HG03565 (cell line): ENCODE measurements at regions not wholly inside any gene's neighbourhood (a gene's known extent, or its start where the extent isn't known, plus 50 kb on each side); places are given as distances from the start of the nearest gene placed in this dataset.
"Not testable (repeated sequence)": the region's sequence is repeated elsewhere in the genome, so short reads cannot be mapped to it uniquely, and the experiment has no call there.

Source experiments
- ATAC-seq: cut with Tn5 transposase; IDR thresholded peaks from one replicate; pipeline ENCODE4 v1.9.1; 2021; ENCODE audit warnings: mild to moderate bottlenecking, moderate library complexity; ENCODE audit not compliant: unreplicated experiment

- ATAC-seq: no peak
These were observed 136.3 kb upstream of the ESR1 start for GRCh38 chr6:151671195-151671594.

- no peak for ATAC-seq
These were observed 132.9 kb upstream of the ESR1 start for GRCh38 chr6:151674578-151674977.

DNA sequence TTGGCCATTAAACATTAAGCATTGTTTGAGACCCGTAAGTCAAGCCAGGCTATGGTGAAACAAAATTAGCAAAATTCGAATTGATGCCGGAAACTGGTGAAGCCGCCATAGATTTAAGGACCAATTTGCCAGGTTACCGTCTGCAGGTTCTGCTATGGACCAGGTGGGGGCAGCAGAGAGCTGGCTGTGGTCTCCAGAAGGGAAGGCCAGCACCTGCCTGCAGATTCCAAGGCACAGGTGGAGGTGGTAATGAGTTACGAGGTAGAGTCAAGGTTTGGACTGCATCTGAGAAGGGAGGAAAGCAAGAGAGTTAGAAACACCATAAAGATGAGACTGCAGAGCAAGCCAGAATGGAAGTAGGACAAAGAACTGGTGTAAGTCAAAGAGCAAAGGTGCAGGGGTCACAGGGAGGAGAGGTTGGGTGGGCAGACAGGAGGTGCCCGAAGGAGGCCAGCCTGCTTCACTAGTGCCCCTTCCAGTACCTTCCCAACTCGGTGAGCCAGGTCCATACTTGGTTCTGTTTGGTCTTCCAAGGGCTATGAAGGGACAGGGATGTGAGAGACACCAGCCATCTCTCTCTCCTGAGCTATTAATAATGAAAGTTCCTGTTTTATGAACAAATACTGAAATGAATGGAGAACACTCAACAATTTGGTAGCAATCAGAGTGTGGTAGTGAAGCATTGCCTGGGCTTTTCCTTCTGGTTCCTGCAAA, 131.6 kb upstream of the ESR1 start:
- peak; percentile 92 for ATAC-seq

GRCh38 chr6:151676460-151676945, 131.0 kb upstream of the ESR1 start:
- no peak for ATAC-seq

GRCh38 chr6:151677404-151677803, 130.1 kb upstream of the ESR1 start:
- no peak for ATAC-seq

DNA sequence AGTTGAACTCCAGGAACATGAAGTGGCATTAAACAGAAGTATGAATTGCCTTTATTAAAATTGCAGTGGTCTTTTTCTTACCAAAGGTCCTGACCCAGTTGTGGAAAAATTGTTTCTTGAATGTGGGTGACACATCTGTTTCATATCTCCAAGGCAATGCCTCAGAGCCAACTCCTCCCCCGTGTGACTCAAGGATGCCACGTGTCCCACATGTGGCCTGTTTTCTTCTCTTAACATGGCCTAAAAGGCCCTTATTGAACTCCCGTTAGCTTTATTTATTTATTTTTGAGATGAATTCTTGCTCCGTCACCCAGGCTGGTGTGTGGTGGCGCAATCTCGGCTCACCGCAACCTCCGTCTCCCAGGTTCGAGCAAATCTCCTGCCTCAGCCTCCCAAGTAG, 128.4 kb upstream of the ESR1 start:
- ATAC-seq: no peak

DNA sequence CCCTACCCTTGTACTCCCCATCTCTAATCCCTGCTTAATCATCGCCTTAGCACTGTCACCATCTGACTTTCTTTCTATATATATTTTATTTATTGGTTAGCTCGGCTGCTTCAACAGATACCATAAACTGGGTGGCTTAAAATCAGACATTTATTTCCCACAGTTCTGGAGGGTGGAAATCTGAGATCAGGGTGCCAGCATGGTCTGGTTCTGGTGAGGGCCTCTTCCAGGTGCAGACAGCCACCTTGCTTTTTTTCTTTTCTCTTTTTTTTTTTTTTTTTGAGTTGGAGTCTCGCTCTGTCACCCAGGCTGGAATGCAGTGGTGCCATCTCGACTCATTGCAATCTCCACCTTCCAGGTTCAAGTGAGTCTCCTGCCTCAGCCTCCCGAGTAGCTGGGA, 127.5 kb upstream of the ESR1 start:
- no peak for ATAC-seq

DNA sequence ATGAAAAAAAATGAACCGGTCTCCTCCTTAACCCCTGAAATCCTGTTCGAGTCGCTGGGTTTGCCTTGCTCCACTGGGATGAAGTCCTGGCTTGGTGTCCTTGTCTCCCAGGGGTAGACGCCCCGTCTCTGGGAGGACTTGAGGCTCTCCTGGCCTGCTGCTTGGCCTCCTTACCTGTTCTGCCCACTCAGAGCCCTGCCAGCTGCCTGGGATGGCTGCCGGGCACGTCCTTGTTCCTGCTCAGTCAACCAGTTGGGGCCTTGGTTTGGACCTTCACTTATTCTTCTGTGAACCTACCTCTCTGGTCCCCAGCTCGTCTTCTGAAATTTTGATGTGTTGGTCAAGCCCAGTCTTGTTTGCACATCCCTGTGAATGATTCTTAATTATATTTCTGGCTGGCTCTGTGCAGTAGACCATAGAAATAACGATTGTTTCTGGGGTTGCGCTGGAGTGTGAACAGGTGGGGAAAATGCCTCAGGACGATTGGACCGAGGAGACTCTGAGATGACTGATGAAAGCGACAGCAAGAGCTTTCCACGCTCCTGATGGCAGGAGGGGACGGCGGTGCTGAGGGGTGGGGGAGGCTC, 126.5 kb upstream of the ESR1 start:
- no peak for ATAC-seq

- ATAC-seq: no peak
These were observed 125.9 kb upstream of the ESR1 start for GRCh38 chr6:151681433-151682059.

GRCh38 chr6:151682251-151682650, 125.2 kb upstream of the ESR1 start:
- no peak for ATAC-seq

DNA sequence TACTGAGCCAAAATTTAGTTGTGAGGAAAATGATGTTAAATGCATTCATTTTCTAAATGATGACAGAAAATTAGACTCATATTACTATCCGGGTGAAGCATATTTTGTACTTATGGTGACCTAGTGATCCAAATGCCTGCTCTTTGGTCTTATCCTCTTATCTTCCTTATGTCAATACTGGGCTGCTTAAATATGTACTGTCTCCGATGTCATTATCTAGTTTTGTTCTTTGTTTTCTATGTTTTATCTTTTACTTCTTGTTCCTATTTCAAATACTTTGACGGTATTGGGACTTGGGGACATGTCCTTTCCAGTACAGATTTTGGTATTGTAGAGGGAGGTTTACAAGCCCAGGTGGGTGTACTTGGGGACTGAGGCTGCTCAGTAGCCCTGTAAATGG, 124.6 kb upstream of the ESR1 start:
- no peak for ATAC-seq

DNA sequence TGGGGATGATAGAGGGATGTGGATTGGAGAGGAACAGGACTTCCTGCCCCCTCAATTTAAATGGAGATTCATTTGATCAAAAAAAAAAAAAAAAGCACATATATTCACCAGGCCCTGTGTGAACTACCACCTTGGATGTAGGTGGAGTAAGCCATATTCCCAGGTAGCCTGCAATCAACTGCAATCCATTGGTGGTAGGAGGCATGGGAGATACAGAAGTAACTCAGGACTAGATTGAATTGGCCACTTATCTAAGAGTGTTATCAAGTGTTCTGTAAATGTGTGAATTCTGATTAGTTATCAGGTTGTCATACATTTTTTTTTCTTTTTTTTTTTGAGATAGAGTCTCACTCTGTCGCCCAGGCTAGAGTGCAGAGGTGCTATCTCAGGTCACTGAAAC, 124.1 kb upstream of the ESR1 start:
- no peak for ATAC-seq

DNA sequence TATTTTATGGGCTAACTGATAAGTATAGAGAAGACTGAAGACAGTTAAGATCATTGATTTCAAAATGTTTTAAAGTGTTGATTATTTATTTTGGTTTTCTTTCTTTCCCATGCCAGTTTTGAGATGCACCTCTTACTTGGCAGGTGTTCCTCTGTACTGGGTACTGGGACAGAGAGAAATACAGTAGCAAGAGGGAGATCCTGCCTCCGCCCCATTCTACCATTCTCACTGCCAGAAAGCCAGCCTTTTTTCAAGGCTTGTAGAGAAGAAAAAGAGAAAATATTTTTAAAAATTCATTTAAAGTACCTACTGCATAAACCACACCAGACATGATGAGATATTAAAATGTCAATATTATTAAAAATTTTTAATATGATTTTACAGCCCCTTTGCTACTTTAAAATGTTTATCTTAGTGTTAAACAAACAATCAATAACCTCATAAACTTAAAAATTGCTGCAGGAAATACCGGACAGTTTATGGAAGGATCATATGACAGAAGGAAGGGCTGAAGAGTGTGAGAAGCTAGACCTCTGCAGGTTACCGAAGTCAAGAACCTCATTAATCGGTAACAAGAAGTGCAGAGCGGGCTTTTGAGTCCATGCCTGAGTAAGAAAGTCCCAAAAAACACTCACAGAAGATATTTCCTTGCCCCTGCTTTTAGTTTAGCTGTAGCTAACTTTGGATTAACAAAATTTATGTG, 117.8 kb upstream of the ESR1 start:
- ATAC-seq: no peak

DNA sequence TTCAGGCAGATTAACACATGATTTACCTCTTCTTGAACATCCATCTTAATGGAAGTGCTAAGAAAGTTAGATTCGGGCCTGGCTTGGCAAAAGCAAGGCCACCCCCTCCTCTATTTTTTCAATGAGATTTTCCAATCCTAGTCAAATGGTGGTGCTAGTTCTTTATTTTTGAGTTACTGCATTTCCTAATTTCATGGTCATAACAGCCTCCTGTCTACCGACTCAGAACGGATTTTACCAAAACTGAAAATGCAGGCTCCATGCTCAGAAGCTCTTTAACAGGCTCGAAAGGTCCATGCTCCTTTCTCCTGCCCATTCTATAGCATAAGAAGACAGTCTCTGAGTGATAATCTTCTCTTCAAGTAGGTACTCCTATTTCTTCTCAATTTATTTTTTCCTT, 117.2 kb upstream of the ESR1 start:
- ATAC-seq: no peak

DNA sequence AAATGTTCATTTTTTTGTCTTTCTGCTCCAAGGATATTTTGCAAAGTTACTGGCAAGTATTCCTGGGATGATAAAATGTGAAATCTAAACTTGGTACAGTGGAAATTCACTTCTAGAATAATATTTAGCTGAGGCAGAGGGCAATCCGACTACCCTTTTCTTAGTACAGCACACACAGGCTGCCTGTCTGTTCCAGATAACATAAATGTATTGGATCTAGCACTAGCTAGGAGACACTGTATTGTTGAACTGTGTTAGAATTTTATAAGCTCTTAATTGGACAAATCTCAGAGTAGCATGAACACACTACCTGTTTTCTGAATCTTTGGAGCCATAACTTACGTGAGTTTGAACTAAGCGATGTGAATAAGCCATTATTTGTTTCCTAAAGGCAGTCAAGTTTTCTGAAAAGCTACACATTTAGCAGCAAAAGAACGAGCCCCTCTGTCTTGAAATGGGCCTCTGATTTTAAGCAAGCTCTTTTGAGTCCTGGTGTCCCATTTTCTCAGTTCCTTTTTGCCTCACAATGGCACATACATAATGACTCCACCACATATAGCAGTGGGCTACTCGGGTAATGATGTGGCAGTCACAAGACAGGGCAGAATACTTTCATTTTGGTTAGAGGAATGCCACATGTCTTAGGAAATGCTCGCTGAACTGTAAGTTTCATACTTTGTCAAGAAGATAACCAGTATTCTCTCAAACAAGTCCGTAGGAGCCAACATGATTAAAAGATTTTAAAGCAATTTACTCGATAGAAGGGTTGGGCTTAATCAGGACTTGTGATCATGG, 116.5 kb upstream of the ESR1 start:
- peak; percentile 98 for ATAC-seq

DNA sequence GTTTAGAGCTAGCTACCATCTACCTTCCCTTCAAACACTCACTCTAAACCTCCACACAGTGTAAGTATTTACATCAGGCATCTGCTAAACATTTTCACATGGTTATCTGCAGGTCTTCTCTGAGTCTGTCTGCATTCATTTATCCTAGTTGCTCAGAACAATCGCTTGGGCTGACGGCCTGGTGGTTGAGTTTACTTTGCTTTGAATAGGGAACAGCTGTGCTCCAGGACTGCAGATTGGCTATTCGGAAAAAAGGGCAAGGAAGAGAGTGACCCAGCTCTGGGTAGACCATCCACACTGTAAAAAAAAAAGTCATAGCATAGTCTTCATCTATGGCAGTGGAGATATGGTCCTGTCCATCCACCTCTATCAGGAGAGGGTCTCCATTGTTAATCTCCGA, 115.3 kb upstream of the ESR1 start:
- no peak for ATAC-seq

GRCh38 chr6:151693366-151693765, 114.1 kb upstream of the ESR1 start:
- ATAC-seq: no peak

GRCh38 chr6:151695156-151695555, 112.3 kb upstream of the ESR1 start:
- ATAC-seq: no peak

DNA sequence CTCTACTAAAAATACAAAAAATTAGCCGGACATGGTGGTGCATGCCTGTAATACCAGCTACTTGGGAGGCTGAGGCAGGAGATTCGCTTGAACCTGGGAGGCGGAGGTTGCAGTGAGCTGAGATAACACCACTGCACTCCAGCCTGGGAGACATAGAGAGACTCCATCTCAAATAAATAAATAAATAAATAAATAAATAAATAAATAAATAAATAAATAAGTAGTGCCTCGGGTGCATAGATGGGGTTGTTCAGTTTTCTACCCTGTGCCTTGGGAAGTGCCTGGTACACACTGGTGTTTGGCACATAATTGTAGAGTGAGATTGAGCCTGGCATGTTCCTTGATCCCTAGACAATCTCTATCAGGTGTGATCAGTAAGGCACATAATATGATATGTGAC, 111.2 kb upstream of the ESR1 start:
- not testable (repeated sequence) for ATAC-seq

DNA sequence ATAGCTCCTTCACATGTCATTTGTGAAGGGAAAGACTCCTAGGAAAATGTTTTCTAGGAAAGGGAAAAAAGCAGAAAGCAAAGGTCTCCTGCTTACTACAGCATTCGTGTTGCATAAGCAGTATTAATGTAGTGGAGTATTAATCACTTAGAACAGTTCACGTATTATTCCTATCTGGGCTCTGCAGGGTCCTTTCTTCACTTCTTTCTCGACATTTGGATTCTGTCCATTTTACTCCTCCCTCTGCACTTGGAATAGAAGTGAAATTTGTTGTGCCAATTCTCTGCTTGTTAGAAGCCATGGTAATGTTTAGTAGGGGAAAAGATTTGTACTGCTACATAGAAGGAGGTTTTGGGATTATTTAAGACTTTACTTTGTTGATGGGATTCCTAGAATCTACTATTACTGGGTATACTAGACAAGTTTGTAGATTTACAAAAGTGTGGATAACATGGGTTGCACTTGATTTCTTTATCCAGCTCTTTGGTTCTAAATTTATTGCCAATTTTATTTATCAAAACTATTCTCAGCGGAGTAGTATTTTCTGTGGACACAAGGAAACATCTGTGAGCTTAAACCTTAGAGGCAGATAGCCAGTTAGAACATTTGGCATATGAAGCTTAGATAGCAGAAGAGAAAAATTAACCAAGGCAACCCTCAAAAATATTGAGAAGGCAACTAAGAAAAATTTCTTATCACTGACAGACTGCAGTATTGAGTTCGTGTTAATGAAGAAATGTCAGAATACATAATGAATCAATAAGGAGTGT, 108.4 kb upstream of the ESR1 start:
- ATAC-seq: no peak
